ENCODE measurements at regions not wholly inside any gene's neighbourhood (a gene's known extent, or its start where the extent isn't known, plus 50 kb on each side); places are given as distances from the start of the nearest gene placed in this dataset.

- H3K9me3 ChIP-seq (ENCODE audit: control insufficient read depth, insufficient read depth, low read length), result no peaks in the 10 kb centered on the region
- H3K36me3 ChIP-seq (ENCODE audit: control insufficient read depth, insufficient read depth, low read length), result no peaks in the 10 kb centered on the region
- no peaks in the 10 kb centered on the region for H3K27me3 ChIP-seq (ENCODE audit: control insufficient read depth, insufficient read depth, low read length)
- H3K4me3 ChIP-seq (ENCODE audit: low read depth, low read length), result no peak overlapping the region
- no peaks in the 10 kb centered on the region for H3K4me1 ChIP-seq (ENCODE audit: control insufficient read depth, insufficient read depth, low read length)
- no peak overlapping the region for H3K27ac ChIP-seq (ENCODE audit: low read depth, low read length)
- H3K9ac ChIP-seq (ENCODE audit: low read depth, low read length), result no peak overlapping the region
These were observed 365.5 kb upstream of the SYT4 start for GRCh38 chr18:43642727-43643330.

DNA sequence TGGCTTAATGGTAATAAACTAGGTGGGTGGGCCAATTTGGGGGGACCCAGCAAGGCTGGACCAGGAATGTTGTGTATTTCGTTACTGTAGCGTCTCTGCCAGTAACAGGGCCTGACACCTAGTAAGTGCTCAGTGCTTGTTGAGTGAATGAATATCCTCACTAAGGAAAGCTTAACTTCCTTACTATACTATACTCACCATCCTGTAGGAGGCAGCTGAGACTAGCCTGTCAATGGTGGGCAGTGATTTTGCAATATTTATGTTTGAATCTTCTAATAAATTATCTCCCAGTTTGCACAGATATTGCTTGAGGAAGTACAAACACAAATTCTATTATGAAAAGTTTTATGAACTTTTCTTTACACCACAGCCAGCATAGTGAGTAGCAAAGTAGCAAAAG is 370.7 kb upstream of the SYT4 start:
- H3K4me3 ChIP-seq (ENCODE audit: low read depth, low read length), result no peak overlapping the region
- H3K27ac ChIP-seq (ENCODE audit: low read depth, low read length), result no peak overlapping the region
- no peaks in the 10 kb centered on the region for H3K4me1 ChIP-seq (ENCODE audit: control insufficient read depth, insufficient read depth, low read length)
- H3K9ac ChIP-seq (ENCODE audit: low read depth, low read length), result no peak overlapping the region
- H3K27me3 ChIP-seq (ENCODE audit: control insufficient read depth, insufficient read depth, low read length), result no peaks in the 10 kb centered on the region
- no peaks in the 10 kb centered on the region for H3K36me3 ChIP-seq (ENCODE audit: control insufficient read depth, insufficient read depth, low read length)
- H3K9me3 ChIP-seq (ENCODE audit: control insufficient read depth, insufficient read depth, low read length), result no peaks in the 10 kb centered on the region; the same call in 1 of the 2 replicates

- Histone ChIP-seq H3K9me3 (ENCODE audit: control insufficient read depth, insufficient read depth, low read length) (no peaks in the 10 kb centered on the region; the same call in 1 of the 2 replicates), H3K9ac (ENCODE audit: low read depth, low read length) (no peak overlapping the region), H3K36me3 (ENCODE audit: control insufficient read depth, insufficient read depth, low read length) (no peaks in the 10 kb centered on the region), H3K27me3 (ENCODE audit: control insufficient read depth, insufficient read depth, low read length) (no peaks in the 10 kb centered on the region), H3K4me1 (ENCODE audit: control insufficient read depth, insufficient read depth, low read length) (no peaks in the 10 kb centered on the region), H3K4me3 (ENCODE audit: low read depth, low read length) (no peak overlapping the region), H3K27ac (ENCODE audit: low read depth, low read length) (no peak overlapping the region)
These were observed 372.5 kb upstream of the SYT4 start for GRCh38 chr18:43649649-43650357.

GRCh38 chr18:43650426-43650825 is 373.1 kb upstream of the SYT4 start:
- Histone ChIP-seq H3K4me3 (ENCODE audit: low read depth, low read length) (no peak overlapping the region), H3K36me3 (ENCODE audit: control insufficient read depth, insufficient read depth, low read length) (no peaks in the 10 kb centered on the region), H3K9ac (ENCODE audit: low read depth, low read length) (no peak overlapping the region), H3K9me3 (ENCODE audit: control insufficient read depth, insufficient read depth, low read length) (no peaks in the 10 kb centered on the region; the same call in 1 of the 2 replicates), H3K27ac (ENCODE audit: low read depth, low read length) (no peak overlapping the region), H3K27me3 (ENCODE audit: control insufficient read depth, insufficient read depth, low read length) (no peaks in the 10 kb centered on the region), H3K4me1 (ENCODE audit: control insufficient read depth, insufficient read depth, low read length) (no peaks in the 10 kb centered on the region)

- Histone ChIP-seq H3K27ac (ENCODE audit: low read depth, low read length) (no peak overlapping the region), H3K27me3 (ENCODE audit: control insufficient read depth, insufficient read depth, low read length) (no peaks in the 10 kb centered on the region), H3K9ac (ENCODE audit: low read depth, low read length) (no peak overlapping the region), H3K36me3 (ENCODE audit: control insufficient read depth, insufficient read depth, low read length) (no peaks in the 10 kb centered on the region), H3K4me1 (ENCODE audit: control insufficient read depth, insufficient read depth, low read length) (no peaks in the 10 kb centered on the region), H3K4me3 (ENCODE audit: low read depth, low read length) (no peak overlapping the region), H3K9me3 (ENCODE audit: control insufficient read depth, insufficient read depth, low read length) (no peaks in the 10 kb centered on the region; the same call in 1 of the 2 replicates)
These were observed 373.8 kb upstream of the SYT4 start for GRCh38 chr18:43651057-43651456.

DNA sequence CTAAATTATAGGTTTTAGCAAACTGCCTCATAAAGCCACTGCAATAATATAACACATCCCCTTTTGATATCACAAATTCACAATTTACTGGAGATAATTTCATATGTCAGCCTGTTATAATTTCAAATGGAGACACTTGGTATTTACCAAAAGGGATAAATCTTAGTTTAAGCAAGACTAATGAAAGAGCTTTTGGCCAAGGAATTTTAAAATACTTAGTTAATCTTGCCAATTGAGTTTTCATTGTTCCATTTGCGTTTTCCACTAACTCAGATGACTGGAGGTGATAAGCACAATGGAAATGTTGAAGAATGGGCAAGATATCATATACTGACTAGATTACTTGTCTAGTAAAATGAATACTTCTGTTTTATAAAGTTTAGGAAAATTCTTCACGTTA is 379.3 kb upstream of the SYT4 start:
- H3K9me3 ChIP-seq (ENCODE audit: control insufficient read depth, insufficient read depth, low read length), result no peaks in the 10 kb centered on the region; the same call in 1 of the 2 replicates
- no peaks in the 10 kb centered on the region for H3K36me3 ChIP-seq (ENCODE audit: control insufficient read depth, insufficient read depth, low read length)
- H3K4me1 ChIP-seq (ENCODE audit: control insufficient read depth, insufficient read depth, low read length), result 0 out of 2 replicates have a peak, but pooled peaks cover under 1% of the 10 kb centered on the region
- no peak overlapping the region for H3K27ac ChIP-seq (ENCODE audit: low read depth, low read length)
- H3K9ac ChIP-seq (ENCODE audit: low read depth, low read length), result no peak overlapping the region
- H3K27me3 ChIP-seq (ENCODE audit: control insufficient read depth, insufficient read depth, low read length), result no peaks in the 10 kb centered on the region
- H3K4me3 ChIP-seq (ENCODE audit: low read depth, low read length), result no peak overlapping the region

GRCh38 chr18:43661570-43661969 is 384.3 kb upstream of the SYT4 start:
- H3K27ac ChIP-seq (ENCODE audit: low read depth, low read length), result no peak overlapping the region
- no peaks in the 10 kb centered on the region for H3K36me3 ChIP-seq (ENCODE audit: control insufficient read depth, insufficient read depth, low read length)
- H3K4me3 ChIP-seq (ENCODE audit: low read depth, low read length), result no peak overlapping the region
- no peaks in the 10 kb centered on the region for H3K9me3 ChIP-seq (ENCODE audit: control insufficient read depth, insufficient read depth, low read length)
- H3K27me3 ChIP-seq (ENCODE audit: control insufficient read depth, insufficient read depth, low read length), result no peaks in the 10 kb centered on the region
- H3K4me1 ChIP-seq (ENCODE audit: control insufficient read depth, insufficient read depth, low read length), result peaks cover 11% of the 10 kb centered on the region
- no peak overlapping the region for H3K9ac ChIP-seq (ENCODE audit: low read depth, low read length)

DNA sequence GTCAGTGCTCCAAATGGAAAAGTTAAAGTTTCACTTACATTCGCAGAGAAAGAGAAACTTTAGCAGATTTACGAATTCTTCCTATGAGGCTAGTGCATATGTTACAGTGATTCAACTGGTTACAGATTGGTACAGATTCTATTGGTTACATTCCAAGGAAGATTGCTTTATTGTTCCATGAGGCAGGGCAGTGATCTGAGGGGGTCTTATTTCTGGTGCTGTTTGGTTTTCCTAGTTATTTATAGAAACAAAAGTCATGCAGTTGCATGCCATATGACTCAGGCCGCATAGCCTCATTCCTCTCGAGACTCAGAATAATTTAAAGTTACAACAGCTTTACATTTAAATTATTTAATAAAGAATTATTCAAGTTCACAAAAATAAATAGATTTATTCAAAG is 385.4 kb upstream of the SYT4 start:
- Histone ChIP-seq H3K9ac (ENCODE audit: low read depth, low read length) (no peak overlapping the region), H3K36me3 (ENCODE audit: control insufficient read depth, insufficient read depth, low read length) (no peaks in the 10 kb centered on the region), H3K27me3 (ENCODE audit: control insufficient read depth, insufficient read depth, low read length) (no peaks in the 10 kb centered on the region), H3K4me1 (ENCODE audit: control insufficient read depth, insufficient read depth, low read length) (peaks cover 11% of the 10 kb centered on the region), H3K4me3 (ENCODE audit: low read depth, low read length) (no peak overlapping the region), H3K9me3 (ENCODE audit: control insufficient read depth, insufficient read depth, low read length) (no peaks in the 10 kb centered on the region), H3K27ac (ENCODE audit: low read depth, low read length) (no peak overlapping the region)

DNA sequence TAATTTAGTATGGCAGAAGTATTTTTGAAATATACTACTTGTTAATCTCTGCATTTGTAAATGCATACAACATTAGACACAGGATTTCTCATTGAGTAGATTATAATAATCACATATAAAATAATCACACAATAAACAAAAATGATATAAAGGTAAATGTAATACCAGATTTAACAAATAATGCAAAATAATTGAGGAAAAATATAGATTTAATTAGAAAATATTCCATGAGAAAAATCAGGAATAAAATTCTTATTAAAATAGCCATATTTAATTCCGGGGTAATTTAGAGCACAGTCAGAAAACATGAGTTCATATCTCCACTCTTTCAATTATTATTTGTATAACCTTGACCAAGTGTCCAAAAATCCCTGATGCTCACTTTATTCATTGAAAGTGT is 385.9 kb upstream of the SYT4 start:
- H3K4me1 ChIP-seq (ENCODE audit: control insufficient read depth, insufficient read depth, low read length), result peaks cover 11% of the 10 kb centered on the region
- no peaks in the 10 kb centered on the region for H3K27me3 ChIP-seq (ENCODE audit: control insufficient read depth, insufficient read depth, low read length)
- no peaks in the 10 kb centered on the region for H3K36me3 ChIP-seq (ENCODE audit: control insufficient read depth, insufficient read depth, low read length)
- H3K27ac ChIP-seq (ENCODE audit: low read depth, low read length), result no peak overlapping the region
- no peak overlapping the region for H3K9ac ChIP-seq (ENCODE audit: low read depth, low read length)
- no peaks in the 10 kb centered on the region for H3K9me3 ChIP-seq (ENCODE audit: control insufficient read depth, insufficient read depth, low read length)
- no peak overlapping the region for H3K4me3 ChIP-seq (ENCODE audit: low read depth, low read length)

DNA sequence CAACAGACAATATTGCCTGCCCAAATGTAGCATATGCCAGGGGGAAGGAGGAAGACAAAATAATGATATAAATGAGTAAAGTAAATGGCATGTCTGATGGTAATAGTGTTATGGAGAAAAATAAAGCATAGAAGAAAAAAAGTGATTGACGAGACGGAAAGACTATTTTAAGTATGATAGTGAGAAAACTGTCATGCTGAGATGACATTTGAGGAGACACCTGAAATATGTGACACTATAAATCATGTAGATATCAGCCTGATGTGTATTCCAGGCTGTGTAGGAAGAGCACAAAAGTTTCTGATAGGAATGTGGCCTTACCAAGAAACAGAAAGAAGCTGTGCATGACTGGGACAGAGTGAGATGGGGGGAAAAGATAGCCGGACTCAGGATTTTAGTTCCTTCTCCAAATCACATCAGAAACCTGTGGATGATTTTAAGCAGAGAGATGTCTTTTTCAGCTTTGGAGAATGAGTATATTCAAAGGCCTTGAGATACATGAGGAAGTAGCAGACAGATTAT is 387.3 kb upstream of the SYT4 start:
- no peak overlapping the region for H3K27ac ChIP-seq (ENCODE audit: low read depth, low read length)
- H3K36me3 ChIP-seq (ENCODE audit: control insufficient read depth, insufficient read depth, low read length), result no peaks in the 10 kb centered on the region
- no peaks in the 10 kb centered on the region for H3K9me3 ChIP-seq (ENCODE audit: control insufficient read depth, insufficient read depth, low read length)
- no peaks in the 10 kb centered on the region for H3K27me3 ChIP-seq (ENCODE audit: control insufficient read depth, insufficient read depth, low read length)
- H3K9ac ChIP-seq (ENCODE audit: low read depth, low read length), result no peak overlapping the region
- H3K4me3 ChIP-seq (ENCODE audit: low read depth, low read length), result no peak overlapping the region
- H3K4me1 ChIP-seq (ENCODE audit: control insufficient read depth, insufficient read depth, low read length), result peaks cover 14% of the 10 kb centered on the region

GRCh38 chr18:43665105-43665788 is 388.0 kb upstream of the SYT4 start:
- Histone ChIP-seq H3K9me3 (ENCODE audit: control insufficient read depth, insufficient read depth, low read length) (no peaks in the 10 kb centered on the region), H3K4me1 (ENCODE audit: control insufficient read depth, insufficient read depth, low read length) (peaks cover 19% of the 10 kb centered on the region), H3K36me3 (ENCODE audit: control insufficient read depth, insufficient read depth, low read length) (no peaks in the 10 kb centered on the region), H3K9ac (ENCODE audit: low read depth, low read length) (no peak overlapping the region), H3K4me3 (ENCODE audit: low read depth, low read length) (no peak overlapping the region), H3K27me3 (ENCODE audit: control insufficient read depth, insufficient read depth, low read length) (no peaks in the 10 kb centered on the region), H3K27ac (ENCODE audit: low read depth, low read length) (no peak overlapping the region)

Measured in HUES48 (cell line).